SU-DHL-6 (cell line): ENCODE measurements at regions not wholly inside any gene's neighbourhood (a gene's known extent, or its start where the extent isn't known, plus 50 kb on each side); places are given as distances from the start of the nearest gene placed in this dataset.
"Not testable (repeated sequence)": the region's sequence is repeated elsewhere in the genome, so short reads cannot be mapped to it uniquely, and the experiment has no call there.

Source experiments
- H2AFZ ChIP-seq: fragments of 200-600 bp; sonication (generic); 2 replicates; pipeline ENCODE4 v1.6.1; 2014; ENCODE audit warnings: low read depth, mild to moderate bottlenecking, moderate library complexity, mixed read lengths, antibody characterized with exemption, low read length; ENCODE audit not compliant: severe bottlenecking
- H3F3A ChIP-seq: fragments of 200-600 bp; shearing (Covaris generic); 2 replicates; pipeline ENCODE4 v1.6.0; 2016; ENCODE audit warnings: antibody characterized with exemption, mild to moderate bottlenecking; ENCODE audit not compliant: insufficient read depth
- H3K27ac ChIP-seq: fragments of 200-600 bp; sonication (generic); 2 replicates; pipeline ENCODE4 v1.5.1; 2016; ENCODE audit warnings: low read depth, mild to moderate bottlenecking, low read length, moderate library complexity, mixed read lengths
- H3K27me3 ChIP-seq: fragments of 200-600 bp; sonication (generic), shearing (Covaris generic); 2 replicates; pipeline ENCODE4 v1.6.0; 2014; ENCODE audit warnings: mild to moderate bottlenecking, low read length
- H3K36me3 ChIP-seq: fragments of 200-600 bp; sonication (generic); 2 replicates; pipeline ENCODE4 v1.6.1; 2014; ENCODE audit warnings: mild to moderate bottlenecking, low read length, mixed read lengths
- H3K4me2 ChIP-seq: fragments of 300-600, 200-600 bp; shearing (Covaris generic), sonication (generic); 2 replicates; pipeline ENCODE4 v1.6.0; 2014; ENCODE audit warnings: low read length, low read depth, mild to moderate bottlenecking; ENCODE audit not compliant: poor library complexity, severe bottlenecking
- H3K4me3 ChIP-seq: fragments of 200-600 bp; sonication (generic); 2 replicates; pipeline ENCODE4 v1.5.1; 2014; ENCODE audit warnings: antibody characterized with exemption, low read length, mild to moderate bottlenecking, mixed read lengths; ENCODE audit not compliant: insufficient read depth, poor library complexity, severe bottlenecking
- H3K79me2 ChIP-seq: fragments of 200-600 bp; sonication (generic); 2 replicates; pipeline ENCODE4 v1.6.1; 2014; ENCODE audit warnings: mild to moderate bottlenecking, low read length, moderate library complexity; ENCODE audit not compliant: insufficient read depth
- H3K9ac ChIP-seq: fragments of 200-600 bp; sonication (generic); 2 replicates; pipeline ENCODE4 v1.7.0; 2014; ENCODE audit warnings: mild to moderate bottlenecking, low read length
- H3K9me2 ChIP-seq: fragments of 200-600 bp; sonication (generic); replicated peaks from 2 replicates; pipeline ENCODE4 v1.6.1; 2014; ENCODE audit warnings: low read length; ENCODE audit not compliant: insufficient read depth
- H3K9me3 ChIP-seq: fragments of 200-600 bp; sonication (generic); 2 replicates; pipeline ENCODE4 v1.6.1; 2014; ENCODE audit warnings: low read length, mixed read lengths; ENCODE audit not compliant: insufficient read depth
- H4K20me1 ChIP-seq: fragments of 200-600 bp; sonication (generic); 2 replicates; pipeline ENCODE4 v1.6.1; 2014; ENCODE audit warnings: low read depth, mild to moderate bottlenecking, antibody characterized with exemption, low read length, moderate library complexity, mixed read lengths
- EZH2phosphoT487 ChIP-seq: fragments of 200-600 bp; sonication (generic), shearing (Covaris generic); conservative IDR thresholded peaks from 2 replicates; pipeline ENCODE4 v1.6.1; 2018; ENCODE audit warnings: mild to moderate bottlenecking, antibody characterized with exemption, low read length, moderate library complexity, mixed read lengths
- TF ChIP-seq, protein P1 (sequence below): fragments of 200-600 bp; sonication (generic); IDR thresholded peaks from one replicate; pipeline ENCODE4 v1.5.1; 2017; ENCODE audit warnings: antibody characterized with exemption, mild to moderate bottlenecking, low read length, moderate library complexity; ENCODE audit not compliant: insufficient read depth, poor library complexity, severe bottlenecking

DNA sequence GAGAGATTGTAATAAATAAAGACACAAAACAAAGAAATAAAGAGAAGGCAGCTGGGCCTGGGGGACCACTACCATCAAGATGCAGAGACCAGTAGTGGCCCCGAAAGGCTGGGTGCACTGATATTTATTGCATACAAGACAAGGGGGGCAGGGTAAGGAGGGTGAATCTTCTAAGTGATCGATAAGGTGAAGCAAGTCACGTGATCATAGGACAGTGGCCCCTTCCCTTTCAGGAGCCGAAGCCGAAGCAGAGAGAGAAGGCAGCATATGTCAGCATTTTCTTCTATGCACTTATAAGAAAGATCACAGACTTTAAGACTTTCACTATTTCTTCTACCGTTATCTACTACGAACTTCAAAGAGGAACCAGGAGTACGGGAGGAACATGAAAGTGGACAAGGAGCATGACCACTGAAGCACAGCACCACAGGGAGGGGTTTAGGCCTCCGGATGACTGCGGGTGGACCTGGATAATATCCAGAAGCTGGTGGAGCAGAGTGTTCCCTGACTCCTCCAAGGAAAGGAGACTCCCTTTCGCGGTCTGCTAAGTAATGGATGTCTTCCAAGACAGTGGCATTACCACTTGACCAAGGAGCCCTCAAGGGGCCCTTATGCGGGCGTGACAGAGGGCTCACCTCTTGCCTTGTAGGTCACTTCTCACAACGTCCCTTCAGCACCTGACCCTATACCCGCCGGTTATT is 126.4 kb downstream of the RBM46 start:
- not testable (repeated sequence) for H3K9me3 ChIP-seq, H3K36me3 ChIP-seq, H3K9ac ChIP-seq, H3K27ac ChIP-seq, H2AFZ ChIP-seq, H3K4me2 ChIP-seq, H3K9me2 ChIP-seq, H3K79me2 ChIP-seq, H3F3A ChIP-seq, H4K20me1 ChIP-seq, H3K4me3 ChIP-seq, H3K27me3 ChIP-seq

DNA sequence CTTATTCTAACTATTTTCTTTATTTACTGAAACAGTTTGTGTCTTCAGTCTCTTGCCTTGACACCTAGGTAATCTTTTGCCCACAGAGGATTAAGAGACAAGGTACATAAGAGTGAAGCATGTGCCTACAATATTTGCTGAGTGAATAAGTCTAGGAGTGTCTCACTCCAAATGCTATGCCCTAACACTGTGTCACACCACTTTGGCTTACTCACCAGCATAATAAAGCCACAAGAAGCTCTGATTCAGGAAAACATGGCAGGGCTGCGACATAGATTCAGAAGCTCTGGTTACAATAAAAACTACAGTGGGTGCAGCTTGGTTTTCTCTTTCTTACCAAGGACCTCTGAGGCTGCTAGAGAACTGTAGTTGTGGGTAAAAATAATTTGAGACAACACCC is 127.1 kb downstream of the RBM46 start:
- no peak overlapping the region for H3K4me3 ChIP-seq
- no peaks in the 10 kb centered on the region for H3F3A ChIP-seq
- no peaks in the 10 kb centered on the region for H3K36me3 ChIP-seq
- H2AFZ ChIP-seq, result no peak overlapping the region
- no peaks in the 10 kb centered on the region for H3K9me3 ChIP-seq
- H4K20me1 ChIP-seq, result no peaks in the 10 kb centered on the region
- H3K79me2 ChIP-seq, result no peaks in the 10 kb centered on the region
- no peak overlapping the region for H3K4me2 ChIP-seq
- no peak for TF ChIP-seq EZH2phosphoT487
- TF ChIP-seq, protein P1, sequence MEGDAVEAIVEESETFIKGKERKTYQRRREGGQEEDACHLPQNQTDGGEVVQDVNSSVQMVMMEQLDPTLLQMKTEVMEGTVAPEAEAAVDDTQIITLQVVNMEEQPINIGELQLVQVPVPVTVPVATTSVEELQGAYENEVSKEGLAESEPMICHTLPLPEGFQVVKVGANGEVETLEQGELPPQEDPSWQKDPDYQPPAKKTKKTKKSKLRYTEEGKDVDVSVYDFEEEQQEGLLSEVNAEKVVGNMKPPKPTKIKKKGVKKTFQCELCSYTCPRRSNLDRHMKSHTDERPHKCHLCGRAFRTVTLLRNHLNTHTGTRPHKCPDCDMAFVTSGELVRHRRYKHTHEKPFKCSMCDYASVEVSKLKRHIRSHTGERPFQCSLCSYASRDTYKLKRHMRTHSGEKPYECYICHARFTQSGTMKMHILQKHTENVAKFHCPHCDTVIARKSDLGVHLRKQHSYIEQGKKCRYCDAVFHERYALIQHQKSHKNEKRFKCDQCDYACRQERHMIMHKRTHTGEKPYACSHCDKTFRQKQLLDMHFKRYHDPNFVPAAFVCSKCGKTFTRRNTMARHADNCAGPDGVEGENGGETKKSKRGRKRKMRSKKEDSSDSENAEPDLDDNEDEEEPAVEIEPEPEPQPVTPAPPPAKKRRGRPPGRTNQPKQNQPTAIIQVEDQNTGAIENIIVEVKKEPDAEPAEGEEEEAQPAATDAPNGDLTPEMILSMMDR, result no peak
- H3K9me2 ChIP-seq, result no peaks in the 10 kb centered on the region
- no peak overlapping the region for H3K27ac ChIP-seq
- no peaks in the 10 kb centered on the region for H3K27me3 ChIP-seq
- no peak overlapping the region for H3K9ac ChIP-seq

DNA sequence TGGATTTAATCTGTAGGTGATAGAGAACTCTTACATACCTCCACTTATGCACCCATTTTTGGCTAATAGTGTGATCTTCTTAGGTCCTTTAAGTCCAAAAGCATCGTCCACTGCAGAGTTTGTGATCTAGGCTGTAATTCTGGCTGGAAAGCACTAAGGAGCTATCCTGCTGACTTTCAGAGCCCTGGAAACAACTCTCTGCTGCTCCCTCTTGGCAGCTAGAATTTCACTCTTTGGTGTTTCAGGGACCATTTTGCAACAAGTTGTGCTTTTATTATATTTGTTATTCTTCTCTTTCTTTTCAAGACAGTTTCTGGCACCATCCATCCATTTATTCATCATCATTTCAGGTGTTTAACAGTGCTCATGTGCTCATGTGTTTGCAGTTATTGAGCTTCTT is 130.0 kb downstream of the RBM46 start:
- Histone ChIP-seq H3K4me2 (no peak overlapping the region), H3K9me2 (no peaks in the 10 kb centered on the region), H3K9ac (no peak overlapping the region), H2AFZ (no peak overlapping the region), H4K20me1 (no peaks in the 10 kb centered on the region), H3K27me3 (no peaks in the 10 kb centered on the region), H3K9me3 (no peaks in the 10 kb centered on the region), H3K79me2 (no peaks in the 10 kb centered on the region), H3K36me3 (no peaks in the 10 kb centered on the region), H3K27ac (no peak overlapping the region), H3K4me3 (no peak overlapping the region), H3F3A (no peaks in the 10 kb centered on the region)
- no peak for TF ChIP-seq EZH2phosphoT487
- TF ChIP-seq, protein P1, result no peak

DNA sequence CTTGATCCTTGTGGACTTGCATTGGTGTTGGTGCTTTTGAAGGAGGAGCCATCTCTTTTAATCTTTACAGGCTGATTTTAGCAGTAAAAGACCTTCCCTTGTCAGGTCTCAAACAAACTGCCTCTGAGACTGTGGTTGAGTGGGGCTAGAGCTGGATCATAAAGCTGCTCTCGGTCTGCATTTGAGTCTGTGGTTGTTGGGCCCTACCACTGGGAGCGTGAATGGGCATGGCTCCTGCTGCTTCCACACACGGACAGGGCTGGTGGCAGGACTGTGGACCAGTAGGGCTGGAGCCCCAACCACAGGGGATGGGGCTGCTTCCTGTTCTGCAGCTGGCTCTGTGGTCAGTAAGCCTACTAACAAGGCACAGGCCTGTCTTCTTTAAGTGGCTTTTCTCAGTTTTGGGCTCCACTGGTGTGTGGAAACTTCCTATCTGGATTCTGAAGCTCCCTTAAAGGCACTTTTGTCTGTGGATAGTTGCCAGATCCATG is 130.6 kb downstream of the RBM46 start:
- Histone ChIP-seq H3K9ac (no peak overlapping the region), H3K36me3 (no peaks in the 10 kb centered on the region), H2AFZ (no peak overlapping the region), H3K27me3 (no peaks in the 10 kb centered on the region), H3K9me2 (no peaks in the 10 kb centered on the region), H3K79me2 (no peaks in the 10 kb centered on the region), H3F3A (no peaks in the 10 kb centered on the region), H3K9me3 (no peaks in the 10 kb centered on the region), H3K4me2 (no peak overlapping the region), H3K4me3 (no peak overlapping the region), H4K20me1 (no peaks in the 10 kb centered on the region), H3K27ac (no peak overlapping the region)
- no peak for TF ChIP-seq EZH2phosphoT487
- TF ChIP-seq, protein P1, result no peak
